GM23338 (cell line): ENCODE measurements at regions not wholly inside any gene's neighbourhood (a gene's known extent, or its start where the extent isn't known, plus 50 kb on each side); places are given as distances from the start of the nearest gene placed in this dataset.
A peak's percentile ranks its signal among the peaks of the same experiment; 100 is the strongest.

Source experiments
- CREB1 ChIP-seq: fragments of 250-450 bp; sonication (Bioruptor Pico); IDR thresholded peaks from 2 replicates; pipeline ENCODE4 v1.5.0; 2020; ENCODE audit warnings: low read depth, mild to moderate bottlenecking, moderate library complexity
- CTCF ChIP-seq, 2 experiments: fragments of 200-600 bp in 1 of 2; sonication (generic) in 1 of 2; conservative IDR thresholded peaks; 2 replicates each; pipeline versions ENCODE4 v1.5.1 to v1.6.1; 2016 to 2017; ENCODE audit warnings: antibody characterized with exemption in 2 of 2, low read depth in 2 of 2, mild to moderate bottlenecking in 2 of 2, moderate library complexity in 1 of 2
- ETS1 ChIP-seq: IDR thresholded peaks from 2 replicates; pipeline ENCODE4 v1.6.1; 2016; ENCODE audit warnings: antibody characterized with exemption
- EZH2 ChIP-seq: fragments of 200-600 bp; sonication (generic); IDR thresholded peaks from one replicate; pipeline ENCODE4 v1.8.0; 2017; ENCODE audit warnings: antibody characterized with exemption, mild to moderate bottlenecking, low read depth; ENCODE audit not compliant: unreplicated experiment
- EZH2phosphoT487 ChIP-seq: fragments of 200-600 bp; sonication (generic); IDR thresholded peaks from one replicate; pipeline ENCODE4 v1.8.1; 2018; ENCODE audit warnings: antibody characterized with exemption; ENCODE audit not compliant: unreplicated experiment
- JUNB ChIP-seq: IDR thresholded peaks from one replicate; pipeline ENCODE4 v1.6.1; 2016; ENCODE audit warnings: antibody characterized with exemption; ENCODE audit not compliant: unreplicated experiment
- POLR2AphosphoS5 ChIP-seq: IDR thresholded peaks from 2 replicates; pipeline ENCODE4 v1.6.1; 2016; ENCODE audit warnings: antibody characterized with exemption, low read depth
- REST ChIP-seq: IDR thresholded peaks from one replicate; pipeline ENCODE4 v1.6.1; 2018; ENCODE audit warnings: antibody characterized with exemption; ENCODE audit not compliant: unreplicated experiment
- ZNF331 ChIP-seq: fragments of 250-450 bp; sonication (Bioruptor Pico); IDR thresholded peaks from 2 replicates; pipeline ENCODE4 v1.5.0; 2020; ENCODE audit warnings: low read depth, mild to moderate bottlenecking, moderate library complexity

GRCh38 chr6:28838289-28838633 is 85.5 kb downstream of the TRIM27 start:
- TF ChIP-seq CTCF (conservative IDR thresholded peaks at IDR 0.05; ENCODE audit: low read depth in 2 of 2) (no peak), ZNF331 (CRISPR knock-in tag) (no peak), ETS1 (no peak), EZH2 (no peak), POLR2AphosphoS5 (no peak), EZH2phosphoT487 (no peak), REST (no peak), CREB1 (CRISPR knock-in tag) (peak; percentile 18; the same call in 1 of the 2 replicates), JUNB (no peak)
